ENCODE measurements at regions not wholly inside any gene's neighbourhood (a gene's known extent, or its start where the extent isn't known, plus 50 kb on each side); places are given as distances from the start of the nearest gene placed in this dataset.

DNA sequence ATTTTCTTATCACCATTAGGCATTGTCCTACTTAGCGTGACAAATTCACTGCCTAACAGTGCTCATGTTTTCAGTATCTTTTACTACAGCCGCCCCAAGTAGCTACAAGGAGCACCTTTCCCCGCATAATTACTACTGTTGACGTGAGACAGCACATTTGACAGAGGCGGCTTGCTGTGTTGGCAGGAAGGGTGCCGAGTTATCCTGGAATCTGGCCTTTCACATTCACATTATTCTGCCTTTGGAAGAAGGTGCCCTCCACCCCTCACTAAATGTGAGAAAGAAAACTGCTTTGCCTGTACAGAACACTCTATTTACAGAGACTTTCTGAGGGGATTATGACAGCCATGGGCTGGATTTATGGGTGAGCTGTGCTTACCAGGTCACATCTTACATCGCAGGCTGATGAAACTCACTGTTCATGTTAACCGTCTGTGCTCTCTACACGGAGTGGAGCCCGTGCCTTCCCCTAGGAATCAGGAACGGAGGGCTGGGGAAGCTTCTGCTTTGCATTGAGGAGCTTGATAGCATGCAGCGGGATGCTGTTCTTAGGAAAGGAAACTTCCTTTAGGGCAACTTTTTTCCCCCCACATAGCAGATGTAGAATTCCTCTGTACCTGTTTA lies 148.0 kb upstream of the ZRANB2 start:
- H3K4me3 ChIP-seq (ENCODE audit: low read depth, low read length), result no peak overlapping the region
- no peak for DNase-seq (ENCODE audit: low read depth)
- TF ChIP-seq, protein P1, sequence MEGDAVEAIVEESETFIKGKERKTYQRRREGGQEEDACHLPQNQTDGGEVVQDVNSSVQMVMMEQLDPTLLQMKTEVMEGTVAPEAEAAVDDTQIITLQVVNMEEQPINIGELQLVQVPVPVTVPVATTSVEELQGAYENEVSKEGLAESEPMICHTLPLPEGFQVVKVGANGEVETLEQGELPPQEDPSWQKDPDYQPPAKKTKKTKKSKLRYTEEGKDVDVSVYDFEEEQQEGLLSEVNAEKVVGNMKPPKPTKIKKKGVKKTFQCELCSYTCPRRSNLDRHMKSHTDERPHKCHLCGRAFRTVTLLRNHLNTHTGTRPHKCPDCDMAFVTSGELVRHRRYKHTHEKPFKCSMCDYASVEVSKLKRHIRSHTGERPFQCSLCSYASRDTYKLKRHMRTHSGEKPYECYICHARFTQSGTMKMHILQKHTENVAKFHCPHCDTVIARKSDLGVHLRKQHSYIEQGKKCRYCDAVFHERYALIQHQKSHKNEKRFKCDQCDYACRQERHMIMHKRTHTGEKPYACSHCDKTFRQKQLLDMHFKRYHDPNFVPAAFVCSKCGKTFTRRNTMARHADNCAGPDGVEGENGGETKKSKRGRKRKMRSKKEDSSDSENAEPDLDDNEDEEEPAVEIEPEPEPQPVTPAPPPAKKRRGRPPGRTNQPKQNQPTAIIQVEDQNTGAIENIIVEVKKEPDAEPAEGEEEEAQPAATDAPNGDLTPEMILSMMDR (IDR thresholded peaks at IDR 0.05; ENCODE audit: insufficient read depth, low read length), result no peak

DNA sequence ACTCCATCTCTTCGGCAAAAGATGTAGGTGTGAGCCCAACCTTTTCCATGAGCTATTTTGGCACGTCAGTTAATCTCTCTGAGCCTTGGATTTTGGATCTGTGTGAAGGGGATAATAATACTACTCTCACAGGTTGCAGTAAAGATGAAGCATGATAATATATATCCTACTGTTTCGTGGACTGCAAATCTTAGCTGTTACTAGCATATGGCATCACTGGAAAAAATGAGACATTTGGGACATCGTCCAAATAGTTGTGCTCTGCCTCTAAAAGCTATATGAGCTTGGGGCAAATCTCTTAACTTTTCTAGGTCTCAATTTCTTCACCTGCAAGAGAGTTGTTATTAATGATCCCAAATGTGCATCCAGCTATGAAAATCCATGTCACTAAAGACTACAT lies 147.4 kb upstream of the ZRANB2 start:
- peak; percentile 10 for DNase-seq (ENCODE audit: low read depth)
- H3K4me3 ChIP-seq (ENCODE audit: low read depth, low read length), result no peak overlapping the region
- TF ChIP-seq, protein P1 (IDR thresholded peaks at IDR 0.05; ENCODE audit: insufficient read depth, low read length), result no peak

DNA sequence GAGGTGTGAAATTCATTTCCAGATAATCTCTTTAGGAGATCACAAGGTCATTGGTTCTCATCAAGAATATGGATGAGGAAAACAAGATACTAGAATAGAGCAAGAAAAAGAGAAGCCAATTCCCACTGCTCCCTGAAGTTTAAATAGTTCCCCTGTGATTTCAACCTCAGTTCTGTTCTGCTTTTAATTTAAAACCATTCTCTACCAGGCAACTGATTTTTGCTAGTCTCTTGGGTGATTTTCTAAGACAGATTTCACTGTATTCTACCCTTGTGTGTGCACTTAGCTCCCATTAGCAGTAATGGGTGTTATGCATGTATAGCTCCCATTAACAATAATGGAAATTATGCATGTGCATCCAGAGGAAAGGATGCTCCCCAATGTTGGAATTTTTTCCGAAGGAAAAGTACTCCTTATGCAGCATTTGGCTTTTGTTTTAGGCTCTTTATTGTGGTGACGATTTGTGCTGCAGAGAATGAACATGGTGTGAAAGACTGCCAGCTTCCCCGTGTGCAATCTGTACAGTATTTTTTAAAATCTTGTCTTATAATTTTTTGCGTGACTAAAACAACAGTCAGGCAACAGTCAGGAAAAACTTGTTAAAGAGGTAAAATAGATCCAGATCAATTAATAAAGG lies 144.0 kb upstream of the ZRANB2 start:
- TF ChIP-seq, protein P1 (IDR thresholded peaks at IDR 0.05; ENCODE audit: insufficient read depth, low read length), result no peak
- no peak overlapping the region for H3K4me3 ChIP-seq (ENCODE audit: low read depth, low read length)
- DNase-seq (ENCODE audit: low read depth), result no peak

DNA sequence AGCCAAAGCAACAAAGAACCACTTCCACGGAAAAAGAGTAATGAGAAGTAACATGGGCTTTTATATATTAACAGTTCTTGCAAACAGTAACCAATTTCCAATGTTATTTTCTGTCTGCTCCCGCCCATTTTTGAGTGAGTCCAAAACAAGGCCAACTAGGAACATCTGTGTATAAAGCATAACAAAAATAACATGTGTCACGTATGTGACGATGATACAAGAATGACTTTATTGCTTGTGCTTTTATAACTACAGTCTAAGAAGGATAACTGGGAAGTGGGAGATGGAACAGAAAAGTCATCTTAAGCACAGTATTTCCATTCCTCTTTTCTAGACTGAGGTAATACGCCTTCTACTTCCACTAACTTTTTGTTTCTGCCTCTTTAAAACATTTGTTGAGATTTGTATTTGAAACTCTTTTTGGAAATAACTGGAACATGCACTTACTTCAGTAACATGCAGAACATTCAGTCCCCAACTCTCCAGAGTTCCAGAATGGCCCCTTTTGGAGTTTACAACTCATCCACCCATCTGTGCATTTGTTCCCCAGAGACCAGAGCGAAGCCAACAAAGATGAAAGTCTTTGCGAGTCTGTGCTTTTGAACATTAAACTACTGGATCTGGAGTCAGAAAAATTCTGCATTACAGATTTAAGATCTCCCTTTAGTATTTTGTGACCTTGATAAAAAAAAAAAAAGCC lies 143.0 kb upstream of the ZRANB2 start:
- H3K4me3 ChIP-seq (ENCODE audit: low read depth, low read length), result no peak overlapping the region
- TF ChIP-seq, protein P1 (IDR thresholded peaks at IDR 0.05; ENCODE audit: insufficient read depth, low read length), result no peak
- DNase-seq (ENCODE audit: low read depth), result no peak

DNA sequence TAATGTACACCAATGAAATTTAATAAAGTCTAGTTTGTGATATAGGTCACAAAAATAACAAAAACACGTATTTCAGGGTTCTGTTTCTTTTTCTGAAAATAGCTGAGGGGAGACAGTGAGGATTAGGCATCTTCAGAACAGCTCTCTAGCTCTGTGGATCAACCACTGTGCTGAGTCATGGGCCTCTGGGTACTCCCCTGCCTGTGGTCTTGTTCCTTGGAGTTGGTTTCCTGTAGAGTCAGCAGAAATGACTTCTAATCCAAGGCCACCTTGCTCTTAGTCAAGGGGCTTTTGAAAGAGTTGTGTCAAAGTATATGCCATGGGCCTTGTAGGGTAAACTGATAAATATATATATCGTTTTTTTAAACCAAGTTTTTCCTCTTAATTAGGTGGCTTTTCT lies 141.8 kb upstream of the ZRANB2 start:
- H3K4me3 ChIP-seq (ENCODE audit: low read depth, low read length), result no peak overlapping the region
- DNase-seq (ENCODE audit: low read depth), result no peak
- TF ChIP-seq, protein P1 (IDR thresholded peaks at IDR 0.05; ENCODE audit: insufficient read depth, low read length), result no peak

DNA sequence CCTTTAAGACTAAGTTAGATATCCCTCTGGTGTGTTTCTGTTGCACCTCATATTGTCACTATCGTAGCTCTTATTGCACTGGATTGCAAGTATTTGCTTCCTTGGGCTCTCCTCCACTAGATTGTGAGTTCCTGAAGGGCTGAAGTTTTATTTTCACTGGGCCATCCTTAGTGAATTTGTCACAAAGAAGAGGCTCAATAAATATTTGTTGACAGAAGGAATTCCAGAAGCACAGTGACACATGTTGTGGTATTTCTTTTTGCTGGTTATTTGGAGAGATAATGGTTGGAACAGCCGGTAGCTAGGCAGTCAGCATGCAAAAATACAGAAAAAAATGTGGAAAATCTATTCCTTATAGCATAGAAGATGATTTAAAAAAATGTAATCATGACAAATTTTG lies 129.9 kb upstream of the ZRANB2 start:
- TF ChIP-seq, protein P1 (IDR thresholded peaks at IDR 0.05; ENCODE audit: insufficient read depth, low read length), result no peak
- H3K4me3 ChIP-seq (ENCODE audit: low read depth, low read length), result no peak overlapping the region
- DNase-seq (ENCODE audit: low read depth), result no peak

Measured in fibroblast of the aortic adventitia (primary cell).